ENCODE measurements at regions not wholly inside any gene's neighbourhood (a gene's known extent, or its start where the extent isn't known, plus 50 kb on each side); places are given as distances from the start of the nearest gene placed in this dataset.

DNA sequence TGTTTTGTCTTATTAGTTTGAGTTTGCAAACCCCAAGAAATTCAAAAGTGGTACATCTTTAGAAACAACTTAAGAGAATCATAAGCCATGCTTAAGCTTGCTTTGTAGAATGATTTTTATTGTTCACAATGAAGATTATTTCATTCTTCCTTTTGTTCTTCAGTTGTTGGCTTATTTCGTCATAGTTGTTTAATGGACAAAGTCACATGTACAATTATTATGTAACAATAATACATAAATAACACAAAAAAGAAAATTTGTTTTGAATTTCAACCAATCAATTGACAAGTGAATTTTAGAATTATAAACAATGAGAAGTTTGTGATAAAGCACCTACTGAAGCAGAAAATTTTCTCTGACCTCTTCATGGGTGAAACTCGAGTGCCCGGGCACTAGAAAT lies 111.8 kb upstream of the IGF1 start:
- no peak for DNase-seq

DNA sequence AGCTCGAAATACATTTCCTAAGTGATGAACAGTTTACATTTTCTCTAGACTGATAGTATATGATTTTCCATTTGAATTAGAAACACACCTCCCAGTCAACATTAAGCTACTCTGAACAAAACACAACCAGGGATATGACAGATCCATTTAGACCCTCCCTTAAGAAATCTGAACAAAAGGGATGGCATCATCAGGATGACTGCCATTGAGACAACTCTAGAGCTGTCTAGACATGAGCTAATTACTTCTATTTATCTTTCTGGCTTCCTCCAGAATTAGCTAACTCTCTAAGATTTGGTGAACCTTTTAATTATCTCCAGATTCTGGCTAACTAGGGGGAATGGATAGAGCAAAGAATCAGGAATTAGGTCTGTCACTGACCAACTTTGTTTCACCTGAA lies 92.9 kb upstream of the IGF1 start:
- no peak for DNase-seq

DNA sequence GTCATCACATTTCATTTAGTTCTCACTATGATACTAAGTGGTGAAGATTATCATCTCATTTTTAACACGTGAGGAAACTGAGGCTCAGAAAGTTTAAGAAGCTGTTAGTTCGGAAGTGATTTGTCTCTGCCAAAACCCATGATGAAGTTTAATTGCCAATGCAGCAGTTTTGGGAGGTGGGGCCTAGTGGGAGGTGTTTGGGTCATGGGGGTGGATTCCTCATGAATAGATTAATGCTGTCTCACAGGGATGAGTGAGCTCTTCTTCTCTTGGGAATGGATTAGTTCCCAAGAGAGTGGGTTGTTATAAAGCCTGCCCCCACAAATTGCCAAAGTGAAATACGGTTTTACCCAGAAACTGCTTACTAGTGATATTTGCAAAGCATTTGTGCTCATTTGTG lies 91.5 kb upstream of the IGF1 start:
- DNase-seq = no peak

DNA sequence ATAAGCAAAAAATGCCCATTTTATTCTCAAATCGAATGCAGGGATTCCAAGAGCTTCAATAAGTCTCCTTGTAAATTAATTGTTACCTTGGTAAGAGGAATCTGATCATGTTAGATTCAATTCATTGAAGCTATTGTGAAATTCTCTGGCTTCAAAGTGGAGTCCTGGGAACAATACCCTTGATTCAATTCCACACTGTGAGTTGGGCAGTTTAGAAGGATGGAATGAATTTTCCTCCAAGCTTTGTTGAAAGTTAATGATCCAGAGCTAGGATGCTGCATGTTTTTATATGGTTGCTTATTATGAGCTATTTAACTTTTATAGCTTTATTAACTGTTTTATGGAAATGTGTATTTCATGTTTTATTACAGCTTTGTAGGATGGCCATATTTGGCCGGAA lies 89.9 kb upstream of the IGF1 start:
- no peak for DNase-seq

DNA sequence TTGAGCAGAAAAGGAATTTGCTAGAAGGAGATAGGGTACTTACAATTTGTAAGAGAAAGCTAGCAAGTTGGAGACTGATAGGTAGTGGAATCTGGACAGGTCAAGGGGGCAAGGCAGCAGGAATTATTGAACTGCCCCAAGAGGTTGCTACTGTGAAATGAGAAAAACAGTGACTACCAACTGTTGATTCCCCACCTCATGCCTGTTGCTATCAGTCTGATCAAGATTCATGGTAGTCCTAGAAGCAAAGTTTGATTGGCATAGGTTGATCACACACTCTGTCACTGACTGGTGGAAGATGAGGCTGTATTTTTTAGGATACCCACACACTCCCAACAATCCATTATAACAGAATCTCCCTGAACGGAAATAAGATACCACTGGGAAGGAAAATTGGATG lies 89.4 kb upstream of the IGF1 start:
- DNase-seq = no peak

DNA sequence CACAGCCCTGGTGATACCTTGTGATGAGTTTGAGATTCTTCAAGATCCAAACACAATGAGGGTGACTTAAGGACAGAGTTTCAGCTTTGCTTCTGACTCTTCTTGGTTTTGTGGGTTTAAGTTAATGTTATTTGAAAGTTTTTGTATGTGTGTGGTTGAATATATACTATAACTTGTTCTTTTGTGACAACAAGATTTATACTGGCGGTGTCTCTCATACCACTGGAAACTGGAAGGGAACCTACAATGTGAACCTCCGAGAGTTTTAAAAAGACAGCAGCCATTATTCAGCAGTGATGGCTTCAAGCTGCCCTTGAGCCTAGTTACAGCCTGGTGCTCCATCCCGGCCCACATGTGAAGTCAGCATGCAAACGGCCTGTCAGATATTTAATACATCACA lies 87.9 kb upstream of the IGF1 start:
- no peak for DNase-seq

DNA sequence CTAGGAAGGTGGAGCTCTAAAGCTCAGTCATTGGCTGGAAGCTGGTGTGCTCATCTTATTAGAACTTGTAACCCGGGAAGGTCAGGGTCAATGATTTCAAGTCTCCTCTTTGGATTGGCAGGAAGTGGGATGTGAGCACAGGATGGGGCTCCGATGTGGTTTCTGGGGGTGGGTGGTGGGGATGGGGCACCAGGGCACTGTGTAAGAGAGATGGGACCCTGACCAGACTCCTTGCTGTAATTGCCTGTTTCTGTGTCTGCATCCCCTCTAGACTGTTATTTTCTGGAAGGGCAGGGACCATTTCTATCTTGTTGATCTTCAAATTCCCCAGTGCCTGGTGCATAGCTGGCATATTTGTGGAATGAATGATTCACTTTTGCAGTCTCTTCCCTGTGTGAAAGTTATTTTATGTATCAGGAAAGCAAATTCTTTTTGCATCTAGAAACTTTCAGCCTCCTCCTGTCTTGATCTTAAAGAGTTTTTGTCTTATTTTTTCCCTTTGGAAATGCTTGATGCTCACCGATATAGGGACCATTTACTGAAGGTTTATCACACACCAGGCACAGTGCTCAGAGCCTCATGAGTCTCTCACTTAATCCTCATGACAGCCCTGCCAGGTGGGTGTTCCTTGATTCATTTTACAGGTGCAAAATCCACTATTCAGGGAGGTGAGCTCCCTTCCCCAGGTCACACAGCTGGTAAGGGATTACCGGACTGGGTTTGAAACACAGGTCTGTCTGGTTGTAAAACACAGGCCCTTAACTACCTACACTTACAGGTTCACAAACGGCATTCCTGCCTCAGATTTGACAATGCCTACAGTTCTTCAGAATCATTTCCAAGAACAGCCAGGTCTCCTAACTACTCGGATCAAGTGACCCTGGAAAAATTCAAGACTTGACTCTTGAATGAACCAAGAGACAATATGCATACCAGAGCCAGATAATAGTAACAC lies 86.9 kb upstream of the IGF1 start:
- no peak for DNase-seq

DNA sequence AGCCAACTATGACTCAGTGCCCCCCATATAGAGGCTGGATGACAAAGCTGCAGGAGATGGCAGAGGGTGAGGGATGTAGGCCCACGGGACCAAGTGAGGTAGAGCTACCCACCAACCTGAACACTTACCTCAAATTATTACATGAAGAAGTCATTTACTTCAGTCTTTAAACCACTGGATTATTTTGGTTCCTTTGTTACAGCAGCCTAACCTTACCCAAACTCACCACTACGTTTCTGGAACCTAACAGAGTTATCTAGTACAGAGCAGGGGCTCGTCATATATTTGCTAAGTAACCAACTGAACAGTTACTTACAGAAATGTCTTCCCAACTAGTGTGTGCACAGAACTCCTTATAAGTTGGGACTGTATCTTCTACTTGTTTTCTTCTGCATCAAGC lies 85.2 kb upstream of the IGF1 start:
- no peak for DNase-seq

DNA sequence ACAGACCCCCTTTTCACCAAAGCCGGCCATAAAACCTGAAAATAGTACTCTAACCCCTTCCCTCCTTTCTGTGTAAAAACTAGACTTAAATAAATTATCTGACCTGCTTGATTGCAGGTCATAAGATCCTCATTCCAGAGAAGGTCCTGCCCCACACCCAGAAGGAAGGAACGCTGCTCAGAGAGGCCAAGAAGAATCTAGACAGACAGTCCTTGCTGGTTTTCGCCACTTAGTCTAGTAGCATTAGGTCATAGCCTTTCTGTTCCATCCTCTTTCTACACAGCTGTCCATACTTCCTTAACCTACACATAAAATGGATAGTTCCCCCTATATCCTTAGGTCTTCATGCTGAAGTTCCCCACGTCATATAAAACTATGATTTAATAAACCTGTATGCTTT lies 83.7 kb upstream of the IGF1 start:
- no peak for DNase-seq

DNA sequence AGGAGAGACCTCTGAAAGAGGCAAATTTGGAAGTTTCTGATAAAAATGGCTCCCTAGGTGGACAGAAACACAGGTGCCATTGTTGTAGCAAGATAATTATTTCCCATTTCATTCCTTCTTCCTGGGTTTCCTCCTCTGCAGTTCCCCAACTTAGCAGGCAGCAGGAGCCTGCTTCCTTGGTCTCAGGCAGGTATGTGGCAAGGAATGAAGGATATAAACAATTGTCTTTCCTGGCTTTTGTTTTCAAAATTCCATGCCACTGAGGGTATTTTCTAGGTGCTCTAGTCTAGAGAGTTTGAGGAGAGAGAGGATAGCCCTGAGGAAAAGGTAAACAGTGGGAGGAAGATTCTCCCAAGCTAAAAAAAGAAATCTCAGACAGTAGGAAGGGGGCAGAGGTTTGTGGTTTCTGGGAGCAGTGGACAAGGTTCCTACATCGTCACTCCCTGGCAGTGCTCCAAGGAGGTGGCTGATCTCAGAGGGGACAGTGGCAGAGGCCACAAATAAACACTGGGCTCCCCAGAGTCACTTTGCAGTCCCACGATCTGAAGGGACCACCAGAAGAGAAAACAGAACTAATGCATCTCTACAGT lies 82.6 kb upstream of the IGF1 start:
- DNase-seq = no peak

DNA sequence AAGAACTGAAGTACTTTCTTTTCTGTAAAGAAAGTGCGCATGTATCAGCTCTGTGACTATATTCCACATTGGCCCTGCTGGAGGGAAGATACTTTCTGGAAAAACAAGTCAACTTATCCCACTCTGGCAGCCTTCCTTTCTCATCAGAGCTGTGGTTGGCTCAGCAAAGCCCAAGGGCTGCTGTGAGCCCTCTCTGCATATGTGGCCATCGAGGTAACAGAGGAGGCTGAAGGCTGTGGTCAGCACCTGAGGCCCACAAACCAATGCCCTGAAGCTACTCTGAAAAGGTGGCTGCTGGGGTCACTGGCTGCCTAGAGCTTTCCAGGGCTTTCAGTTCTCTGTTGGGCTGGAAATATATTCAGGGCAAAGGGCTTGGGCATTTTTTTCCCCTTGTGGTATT lies 70.8 kb upstream of the IGF1 start:
- no peak for DNase-seq

DNA sequence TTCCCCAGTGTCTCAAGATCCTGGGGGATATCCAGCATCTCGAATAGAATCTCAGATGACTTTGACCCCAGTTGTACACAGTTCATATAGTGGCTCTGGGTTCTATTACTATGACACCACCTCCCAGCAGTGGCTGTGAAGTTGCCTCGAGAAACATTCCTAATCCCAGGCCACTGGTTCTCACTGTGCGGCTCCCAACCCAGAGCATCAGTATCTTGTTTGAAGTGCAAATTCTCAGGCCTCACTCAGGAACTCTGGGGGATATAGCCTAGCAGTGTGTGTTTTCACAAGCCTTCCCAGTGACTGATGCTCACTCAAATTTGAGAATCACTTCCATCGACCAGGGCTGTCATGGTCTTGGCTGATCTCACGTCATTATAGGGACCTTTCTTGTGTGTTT lies 69.3 kb upstream of the IGF1 start:
- DNase-seq = no peak

DNA sequence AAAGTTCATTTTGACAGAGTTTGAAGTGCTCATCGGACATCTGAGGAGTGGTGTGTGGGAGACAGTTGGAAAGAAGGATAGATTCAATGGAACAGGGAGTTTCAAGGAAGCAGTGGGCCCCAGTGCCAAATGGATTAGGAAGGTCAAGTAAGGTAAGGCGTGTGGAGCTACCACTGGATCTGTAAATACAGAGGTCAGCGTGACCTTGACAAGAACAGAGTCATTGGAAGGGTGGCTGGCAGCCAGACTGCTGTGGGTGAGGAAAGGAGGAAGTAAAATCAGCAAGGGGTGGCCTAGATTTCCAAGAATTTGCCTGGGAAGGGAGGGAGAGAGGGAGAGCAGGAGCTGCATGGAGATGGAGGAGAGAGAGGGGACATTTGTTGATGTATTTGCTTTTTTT lies 68.2 kb upstream of the IGF1 start:
- DNase-seq = no peak

DNA sequence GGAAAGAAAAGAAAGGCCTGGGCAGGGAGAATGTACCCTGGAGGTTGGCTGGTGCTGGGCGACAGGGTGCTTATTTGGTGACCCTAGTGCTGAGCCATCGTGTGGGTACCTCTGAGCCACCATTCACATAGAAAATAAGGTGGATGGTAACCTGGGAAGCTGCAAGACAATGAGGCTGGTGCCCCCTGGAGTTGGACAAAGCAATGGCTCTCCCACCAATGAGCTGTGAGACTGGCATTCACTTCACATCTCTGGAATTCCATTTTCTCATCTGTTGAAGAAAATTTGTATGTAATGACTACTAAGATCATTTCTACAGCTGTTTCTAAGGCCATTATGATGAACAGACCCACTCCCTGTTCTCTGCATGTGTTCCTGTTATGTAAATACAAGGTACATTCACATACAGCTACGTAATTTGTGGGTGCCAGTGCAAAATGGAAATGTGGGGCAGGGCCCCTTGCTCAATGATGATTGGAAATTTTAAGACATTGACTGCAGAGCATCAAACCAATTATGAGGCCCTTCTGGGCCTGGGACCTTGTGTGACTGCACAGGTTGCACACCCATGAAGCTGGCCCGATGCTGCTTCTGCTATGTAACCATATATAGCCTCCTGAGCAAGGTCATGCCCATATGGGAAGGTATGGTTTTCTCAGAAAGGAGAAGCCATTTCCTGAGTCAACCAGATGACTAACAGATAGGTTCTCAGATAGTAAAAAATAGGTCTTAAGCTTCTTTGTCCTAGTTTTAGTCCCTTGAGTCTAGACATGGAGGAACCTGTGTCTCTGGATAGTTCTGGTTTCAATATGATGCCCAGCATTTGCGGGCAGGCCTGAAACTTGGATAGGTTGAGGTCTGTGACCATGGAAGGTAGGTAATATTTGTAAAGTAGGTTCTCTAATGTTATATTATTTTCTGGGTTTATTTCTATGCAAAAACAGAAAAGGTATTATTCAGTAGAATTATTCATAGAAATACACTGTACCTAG lies 63.4 kb upstream of the IGF1 start:
- DNase-seq = no peak

DNA sequence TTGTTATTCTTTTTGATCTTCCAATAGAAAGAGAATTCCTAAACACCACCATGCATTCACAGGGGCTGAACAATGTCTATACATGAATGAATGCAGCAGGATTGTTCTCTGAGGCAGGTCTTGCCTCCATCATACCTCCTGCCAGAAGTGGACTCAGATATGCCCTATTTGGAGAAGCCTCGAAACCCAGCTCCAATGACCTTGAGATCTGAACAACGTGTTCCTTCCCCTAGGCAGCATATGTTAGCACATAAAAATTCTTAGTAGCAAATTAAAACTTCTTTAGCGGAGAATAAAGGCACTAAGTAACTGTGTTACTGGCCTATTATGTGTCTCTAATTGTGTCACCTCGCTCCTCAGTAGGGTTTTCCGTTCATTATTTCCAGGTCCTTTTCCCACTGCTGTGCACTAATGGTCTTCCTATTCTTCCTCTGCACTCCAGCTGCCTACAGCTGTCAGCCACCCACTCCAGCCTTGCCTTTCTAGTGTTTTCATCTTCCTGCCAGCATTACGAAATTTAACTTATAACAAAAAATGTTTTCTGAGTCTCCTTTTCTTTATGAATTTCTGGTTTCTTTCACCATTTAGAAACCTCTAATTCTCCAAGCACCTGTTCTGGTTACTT lies 62.6 kb upstream of the IGF1 start:
- DNase-seq = no peak

DNA sequence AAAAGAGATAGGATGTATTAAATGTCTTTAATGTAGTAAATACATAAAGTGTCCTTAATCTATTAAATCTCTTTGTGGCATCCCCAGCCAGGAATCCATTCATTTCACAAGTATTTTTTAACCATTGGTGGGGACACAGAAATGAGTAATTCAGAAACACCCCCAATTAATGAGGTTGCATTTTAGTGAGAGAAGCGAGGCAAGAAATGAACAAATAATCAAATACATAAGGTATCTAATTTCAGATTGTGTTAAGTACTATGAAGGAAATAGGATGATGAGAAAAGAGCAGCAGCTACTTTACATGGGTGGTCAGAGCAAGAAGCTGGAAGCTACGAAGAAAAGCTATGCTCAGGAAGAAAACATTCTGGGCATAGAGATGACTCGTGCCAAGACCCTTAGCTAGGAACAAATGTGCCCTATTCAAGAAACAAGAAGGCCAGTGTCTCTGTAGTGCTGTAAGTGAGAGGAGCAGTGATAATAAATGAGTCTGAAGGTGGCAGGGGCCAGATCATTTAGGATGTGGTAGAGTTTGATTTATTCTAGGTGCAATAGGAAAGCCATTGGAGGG lies 60.5 kb upstream of the IGF1 start:
- DNase-seq = no peak

DNA sequence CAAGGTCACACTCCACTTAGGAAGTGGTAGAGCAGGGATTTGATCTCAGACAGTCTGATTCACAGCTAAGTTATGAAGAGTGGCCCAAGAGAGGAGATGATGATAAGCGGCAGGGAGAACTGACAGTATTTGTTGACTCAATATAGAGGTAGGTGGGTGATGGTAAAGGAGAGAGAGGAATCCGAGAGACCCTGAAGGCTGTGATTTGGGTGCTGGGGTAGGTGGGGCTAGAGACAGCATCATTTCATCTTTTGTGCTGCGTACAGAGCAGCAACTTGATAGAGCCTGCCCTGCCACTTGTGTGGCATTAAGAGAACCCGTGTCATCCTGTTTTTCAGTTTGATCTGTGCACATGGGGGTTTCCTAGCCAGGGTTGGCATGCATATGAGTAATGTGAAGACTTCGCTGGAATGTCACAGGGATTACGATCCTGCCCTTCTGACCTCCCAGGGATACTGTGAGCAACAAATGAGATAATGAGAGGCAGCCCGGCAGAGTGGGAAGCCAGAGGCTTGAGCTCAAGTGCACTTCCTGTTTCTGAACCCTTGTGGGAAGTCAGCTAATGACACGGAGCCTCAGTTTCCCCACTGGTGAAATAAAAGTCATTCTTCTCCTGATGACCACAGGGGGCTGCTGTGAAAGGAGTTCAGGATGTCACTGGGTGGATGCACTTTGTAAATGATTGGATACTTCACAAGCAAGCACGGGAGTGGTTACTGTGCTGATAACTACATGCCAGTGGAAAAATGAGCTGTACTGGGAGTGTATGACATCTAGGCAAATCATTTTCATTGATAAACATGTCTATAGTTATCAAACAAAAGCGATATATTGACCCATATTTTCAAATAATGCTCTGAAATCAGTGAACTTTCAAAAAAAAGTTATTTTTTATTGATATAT lies 59.5 kb upstream of the IGF1 start:
- DNase-seq = no peak

DNA sequence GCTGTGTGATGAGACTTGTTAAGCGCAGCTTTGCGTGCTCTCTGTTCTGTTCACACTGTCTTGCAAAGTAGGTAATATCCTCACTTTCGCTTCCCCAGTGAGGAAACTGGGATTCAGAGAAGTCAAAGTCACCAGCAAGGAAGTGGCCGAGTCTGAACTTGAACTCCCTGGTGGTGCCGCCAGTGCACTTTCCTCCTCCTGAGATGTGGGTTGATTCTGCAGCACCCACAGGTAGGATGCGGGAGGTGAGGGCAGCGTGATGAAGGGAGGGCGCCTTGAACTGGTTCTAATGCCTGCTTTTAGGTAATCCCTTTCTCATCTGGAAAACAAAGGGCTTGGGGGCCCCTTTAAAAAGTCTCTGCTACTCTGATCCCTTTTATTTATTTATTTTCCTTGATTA lies 54.9 kb upstream of the IGF1 start:
- DNase-seq = no peak

DNA sequence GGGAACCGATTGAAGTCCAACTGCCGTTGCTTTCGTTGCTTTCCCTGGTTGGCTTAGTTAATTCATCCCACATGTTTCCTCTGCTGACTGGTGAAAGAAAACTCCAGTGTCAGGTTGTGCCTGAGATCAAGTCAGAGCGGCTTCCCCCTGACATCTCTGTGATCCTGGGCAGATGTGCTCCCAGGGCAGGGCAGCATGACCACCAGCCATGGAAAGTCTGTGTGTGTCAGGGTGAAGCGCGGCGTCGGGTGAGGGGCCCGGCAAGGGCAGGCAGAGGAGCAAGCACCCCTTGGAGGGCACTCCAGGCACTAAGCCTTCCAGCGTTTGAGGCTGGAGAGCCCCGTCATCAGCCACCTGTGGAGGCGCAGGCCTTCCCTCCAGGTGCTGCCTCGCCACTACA lies 54.5 kb upstream of the IGF1 start:
- DNase-seq = no peak

DNA sequence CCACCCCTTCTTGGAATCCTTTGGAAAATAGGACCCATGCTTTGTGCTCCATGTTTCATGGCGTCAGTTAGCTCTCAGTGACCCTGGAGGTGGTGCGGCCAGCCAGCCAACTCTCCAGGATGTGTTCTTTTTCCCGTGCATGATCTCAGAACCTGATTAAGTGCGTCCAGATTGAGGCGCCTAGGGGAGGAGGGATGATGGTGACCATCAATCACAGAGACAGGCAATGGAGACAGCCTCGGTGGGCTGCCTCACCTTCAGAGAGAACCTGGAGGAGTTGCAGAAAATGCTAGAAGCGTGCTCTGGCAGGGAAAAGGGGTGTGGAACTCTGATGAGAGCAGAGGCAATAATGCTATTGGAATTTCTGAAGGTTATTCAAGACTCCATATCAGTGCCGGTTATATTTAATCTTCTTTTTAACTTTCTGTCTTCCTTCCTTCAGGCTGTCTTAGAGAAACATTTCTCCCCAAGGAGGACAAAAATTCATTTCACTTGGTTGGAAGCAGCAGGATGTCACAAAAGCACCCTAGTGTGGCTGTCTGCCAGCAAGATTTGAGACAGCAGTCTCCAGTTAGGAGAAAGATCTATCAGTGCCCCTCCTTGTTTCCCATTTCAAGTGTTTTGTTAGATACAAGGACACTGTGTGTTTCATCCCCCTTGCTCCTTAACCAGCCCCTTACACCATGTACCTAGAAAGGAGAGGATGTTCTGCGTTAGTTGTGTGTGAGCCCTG lies 53.3 kb upstream of the IGF1 start:
- DNase-seq = no peak

Data from CD4-positive, alpha-beta T cell treated with Interferon alpha-2 for 1 hour (primary cell).